DOHH2 (cell line): ENCODE measurements at regions not wholly inside any gene's neighbourhood (a gene's known extent, or its start where the extent isn't known, plus 50 kb on each side); places are given as distances from the start of the nearest gene placed in this dataset.

Experiments
- EZH2phosphoT487 ChIP-seq: fragments of 200-600 bp; sonication (generic); IDR thresholded peaks from 2 replicates; pipeline ENCODE4 v1.6.1; 2017; ENCODE audit warnings: borderline replicate concordance, mild to moderate bottlenecking, antibody characterized with exemption, low read length, moderate library complexity, mixed read lengths
- TF ChIP-seq, protein P1 (sequence below): fragments of 200-600 bp; sonication (generic); IDR thresholded peaks from one replicate; pipeline ENCODE4 v1.5.1; 2014; ENCODE audit warnings: antibody characterized with exemption, mild to moderate bottlenecking, low read depth, low read length; ENCODE audit not compliant: poor library complexity, severe bottlenecking

DNA sequence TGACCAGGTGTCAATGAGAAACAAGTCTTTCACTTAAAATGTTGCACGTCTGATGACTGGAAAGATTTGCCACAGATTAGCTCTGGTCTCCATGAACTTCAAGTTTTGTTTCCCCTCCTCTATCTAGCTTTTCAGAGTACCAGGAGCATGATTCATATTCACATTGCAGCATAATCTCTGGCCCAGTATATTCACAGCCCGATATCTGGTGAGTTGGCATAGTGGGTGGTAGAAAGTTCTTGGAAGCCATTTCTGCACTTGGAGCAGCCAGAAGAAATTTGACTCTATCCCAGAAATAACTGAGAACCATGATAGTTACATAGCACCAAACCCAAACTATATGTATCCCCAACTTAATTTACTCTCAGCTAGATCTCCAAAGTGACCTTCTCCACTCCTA lies 503.9 kb downstream of the PID1 start:
- TF ChIP-seq, protein P1, sequence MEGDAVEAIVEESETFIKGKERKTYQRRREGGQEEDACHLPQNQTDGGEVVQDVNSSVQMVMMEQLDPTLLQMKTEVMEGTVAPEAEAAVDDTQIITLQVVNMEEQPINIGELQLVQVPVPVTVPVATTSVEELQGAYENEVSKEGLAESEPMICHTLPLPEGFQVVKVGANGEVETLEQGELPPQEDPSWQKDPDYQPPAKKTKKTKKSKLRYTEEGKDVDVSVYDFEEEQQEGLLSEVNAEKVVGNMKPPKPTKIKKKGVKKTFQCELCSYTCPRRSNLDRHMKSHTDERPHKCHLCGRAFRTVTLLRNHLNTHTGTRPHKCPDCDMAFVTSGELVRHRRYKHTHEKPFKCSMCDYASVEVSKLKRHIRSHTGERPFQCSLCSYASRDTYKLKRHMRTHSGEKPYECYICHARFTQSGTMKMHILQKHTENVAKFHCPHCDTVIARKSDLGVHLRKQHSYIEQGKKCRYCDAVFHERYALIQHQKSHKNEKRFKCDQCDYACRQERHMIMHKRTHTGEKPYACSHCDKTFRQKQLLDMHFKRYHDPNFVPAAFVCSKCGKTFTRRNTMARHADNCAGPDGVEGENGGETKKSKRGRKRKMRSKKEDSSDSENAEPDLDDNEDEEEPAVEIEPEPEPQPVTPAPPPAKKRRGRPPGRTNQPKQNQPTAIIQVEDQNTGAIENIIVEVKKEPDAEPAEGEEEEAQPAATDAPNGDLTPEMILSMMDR: no peak
- no peak for TF ChIP-seq EZH2phosphoT487
